ENCODE measurements at regions not wholly inside any gene's neighbourhood (a gene's known extent, or its start where the extent isn't known, plus 50 kb on each side); places are given as distances from the start of the nearest gene placed in this dataset.

DNA sequence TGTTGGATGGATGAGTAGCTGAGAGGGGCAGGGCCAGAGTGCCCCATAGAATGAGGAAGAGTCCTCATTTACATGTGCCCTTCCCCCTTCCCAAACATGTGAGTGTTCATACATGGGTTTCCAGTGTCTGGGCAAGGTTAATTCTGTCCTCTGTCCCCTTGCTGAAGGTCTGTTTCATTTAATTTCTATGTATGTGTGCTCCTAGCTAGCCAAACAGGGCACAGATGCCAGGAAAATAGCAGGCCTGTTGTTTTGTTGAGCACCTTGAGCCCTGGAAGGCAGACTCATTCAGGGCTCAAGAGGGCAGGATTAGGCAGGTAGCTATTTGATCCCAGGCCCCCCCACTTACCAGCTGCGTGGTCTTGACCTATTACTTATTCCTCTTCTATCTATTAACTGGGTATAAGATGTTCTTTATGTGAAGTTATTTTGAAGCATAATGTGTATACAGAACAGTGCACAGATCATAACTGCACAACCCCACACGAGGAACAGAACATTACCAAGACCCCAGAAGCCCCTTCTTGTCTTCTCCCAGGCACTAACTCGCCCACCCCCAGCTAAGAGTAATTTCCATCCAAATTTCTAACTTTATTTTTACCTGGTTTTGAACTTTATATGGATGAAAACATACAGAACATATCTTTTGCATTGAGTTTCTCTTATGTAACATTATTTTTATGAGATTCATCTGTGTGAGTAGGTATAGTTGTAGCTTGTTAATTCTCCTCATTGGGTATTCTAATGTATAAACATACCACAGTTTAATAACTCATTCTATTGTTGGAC is 164.3 kb downstream of the RPIA start:
- TF ChIP-seq, protein P1, sequence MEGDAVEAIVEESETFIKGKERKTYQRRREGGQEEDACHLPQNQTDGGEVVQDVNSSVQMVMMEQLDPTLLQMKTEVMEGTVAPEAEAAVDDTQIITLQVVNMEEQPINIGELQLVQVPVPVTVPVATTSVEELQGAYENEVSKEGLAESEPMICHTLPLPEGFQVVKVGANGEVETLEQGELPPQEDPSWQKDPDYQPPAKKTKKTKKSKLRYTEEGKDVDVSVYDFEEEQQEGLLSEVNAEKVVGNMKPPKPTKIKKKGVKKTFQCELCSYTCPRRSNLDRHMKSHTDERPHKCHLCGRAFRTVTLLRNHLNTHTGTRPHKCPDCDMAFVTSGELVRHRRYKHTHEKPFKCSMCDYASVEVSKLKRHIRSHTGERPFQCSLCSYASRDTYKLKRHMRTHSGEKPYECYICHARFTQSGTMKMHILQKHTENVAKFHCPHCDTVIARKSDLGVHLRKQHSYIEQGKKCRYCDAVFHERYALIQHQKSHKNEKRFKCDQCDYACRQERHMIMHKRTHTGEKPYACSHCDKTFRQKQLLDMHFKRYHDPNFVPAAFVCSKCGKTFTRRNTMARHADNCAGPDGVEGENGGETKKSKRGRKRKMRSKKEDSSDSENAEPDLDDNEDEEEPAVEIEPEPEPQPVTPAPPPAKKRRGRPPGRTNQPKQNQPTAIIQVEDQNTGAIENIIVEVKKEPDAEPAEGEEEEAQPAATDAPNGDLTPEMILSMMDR (IDR thresholded peaks at IDR 0.05; ENCODE audit: low read length) = no peak
- TF ChIP-seq EZH2 (IDR thresholded peaks at IDR 0.05; ENCODE audit: borderline replicate concordance, low read length) = no peak
